H54 (cell line): ENCODE measurements at regions not wholly inside any gene's neighbourhood (a gene's known extent, or its start where the extent isn't known, plus 50 kb on each side); places are given as distances from the start of the nearest gene placed in this dataset.
"Not testable (repeated sequence)": the region's sequence is repeated elsewhere in the genome, so short reads cannot be mapped to it uniquely, and the experiment has no call there.

Experiments used
- DNase-seq: peaks from one replicate; pipeline ENCODE4 v3.0.0; 2011; ENCODE audit warnings: low spot score, mixed read lengths; ENCODE audit not compliant: insufficient read length
- FAIRE-seq: peaks from 3 replicates; lab custom pipeline; 2011; peaks lifted over from hg19 to GRCh38; lab: Jason Lieb, UNC
- POLR2A ChIP-seq: IDR thresholded peaks from 2 replicates; pipeline ENCODE4 v1.6.1; 2011; ENCODE audit warnings: low read depth, mild to moderate bottlenecking, low read length

- DNase-seq (peak; percentile 0), FAIRE-seq (no peak)
- TF ChIP-seq POLR2A = no peak
Observed at GRCh38 chr4:54840992-54841768, 183.4 kb downstream of the KIT start.

DNA sequence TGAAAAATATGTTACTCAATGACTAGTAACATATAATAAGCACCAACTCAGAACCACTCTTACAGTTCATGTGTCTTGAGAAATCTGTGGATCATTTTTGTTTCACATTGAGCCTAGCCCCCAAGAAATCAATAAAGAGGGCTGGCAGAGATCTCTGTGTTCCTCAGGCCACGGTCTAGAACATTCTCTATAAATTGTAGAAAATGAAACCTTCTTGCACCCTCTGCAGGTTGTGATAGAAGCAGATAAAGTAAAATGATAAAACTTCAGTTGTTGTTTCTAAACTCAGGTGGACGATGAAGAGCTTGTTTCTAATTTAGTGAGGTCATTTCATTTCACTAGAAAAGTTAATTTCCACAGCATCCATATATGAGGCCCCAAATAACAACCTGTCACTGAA, 182.7 kb downstream of the KIT start:
- DNase-seq = no peak
- TF ChIP-seq POLR2A = no peak
- FAIRE-seq = no peak

GRCh38 chr4:54838301-54838700, 180.5 kb downstream of the KIT start:
- no peak for DNase-seq
- TF ChIP-seq POLR2A = no peak
- no peak for FAIRE-seq

GRCh38 chr4:54837576-54838140, 179.9 kb downstream of the KIT start:
- no peak for DNase-seq
- FAIRE-seq = no peak
- no peak for TF ChIP-seq POLR2A

DNA sequence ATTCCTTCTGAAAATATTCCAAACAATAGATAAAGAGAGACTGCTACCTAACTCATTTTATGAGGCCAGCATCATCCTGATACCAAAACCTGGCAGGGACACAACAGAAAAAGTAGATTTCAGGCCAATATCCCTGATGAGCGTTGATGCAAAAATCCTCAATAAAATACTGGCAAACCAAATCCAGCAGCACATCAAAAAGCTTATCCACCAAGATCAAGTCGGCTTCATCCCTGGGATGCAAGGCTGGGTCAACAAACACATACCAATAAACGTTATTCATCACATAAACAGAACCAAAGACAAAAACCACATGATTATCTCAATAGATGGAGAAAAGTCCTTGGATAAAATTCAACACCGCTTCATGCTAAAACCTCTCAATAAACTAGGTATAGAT, 170.6 kb downstream of the KIT start:
- FAIRE-seq, DNase-seq: not testable (repeated sequence)

- no peak for DNase-seq
- TF ChIP-seq POLR2A = no peak
- FAIRE-seq = no peak
Observed at GRCh38 chr4:54823616-54824015, 165.9 kb downstream of the KIT start.

GRCh38 chr4:54819034-54819433, 161.3 kb downstream of the KIT start:
- no peak for DNase-seq
- no peak for FAIRE-seq
- TF ChIP-seq POLR2A = no peak

- no peak for FAIRE-seq
Observed at GRCh38 chr4:54818481-54818880, 160.7 kb downstream of the KIT start.

GRCh38 chr4:54813674-54814073, 155.9 kb downstream of the KIT start:
- FAIRE-seq (no peak), DNase-seq (no peak)
- TF ChIP-seq POLR2A = no peak

More at GRCh38 chr4:54818481-54818880, 160.7 kb downstream of the KIT start:
- DNase-seq = no peak
- TF ChIP-seq POLR2A = no peak

DNA sequence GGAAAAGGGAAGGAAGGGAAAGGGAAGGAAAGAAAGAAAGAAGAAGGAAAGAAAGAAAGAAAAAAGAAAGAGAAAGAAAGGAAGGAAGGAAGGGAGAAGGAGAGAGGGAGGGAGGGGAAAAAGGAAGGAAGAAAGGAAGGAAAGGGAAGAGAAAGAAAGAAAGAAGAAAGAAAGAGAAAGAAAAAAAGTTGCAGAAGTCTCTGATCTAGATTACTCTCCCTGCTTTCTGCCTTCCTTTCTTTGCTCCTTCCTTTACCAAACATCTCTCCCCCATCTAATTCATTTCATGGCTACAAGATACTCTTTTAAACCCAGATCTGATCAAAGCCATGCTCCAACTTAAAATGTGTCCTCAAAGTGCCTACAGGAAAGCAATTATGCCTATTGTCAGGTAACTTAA, 148.6 kb downstream of the KIT start:
- no peak for DNase-seq
- FAIRE-seq = no peak
- no peak for TF ChIP-seq POLR2A

DNA sequence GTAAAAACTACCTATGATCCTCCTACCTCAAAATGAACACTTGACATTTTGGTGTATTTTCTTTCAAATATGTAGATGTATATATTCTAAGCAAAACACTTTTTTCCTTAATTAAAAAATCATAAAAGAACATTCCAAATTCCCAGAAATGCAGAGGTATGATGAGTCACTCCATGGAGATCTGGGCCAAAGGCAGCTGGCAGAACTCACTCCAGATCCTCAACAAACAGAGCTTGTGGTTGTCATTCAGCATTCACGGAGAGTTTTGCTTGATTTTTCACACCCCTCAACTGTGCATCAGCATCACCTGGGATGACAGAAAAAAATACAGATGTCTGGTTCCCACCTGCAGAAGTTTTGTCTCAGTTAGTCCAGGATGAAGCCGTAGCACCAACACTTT, 144.6 kb downstream of the KIT start:
- TF ChIP-seq POLR2A = no peak
- DNase-seq (no peak), FAIRE-seq (no peak)

- DNase-seq = no peak
- FAIRE-seq = no peak
- TF ChIP-seq POLR2A = no peak
Observed at GRCh38 chr4:54800831-54801530, 143.2 kb downstream of the KIT start.

GRCh38 chr4:54794579-54794978, 136.8 kb downstream of the KIT start:
- no peak for FAIRE-seq
- no peak for TF ChIP-seq POLR2A
- DNase-seq = no peak

DNA sequence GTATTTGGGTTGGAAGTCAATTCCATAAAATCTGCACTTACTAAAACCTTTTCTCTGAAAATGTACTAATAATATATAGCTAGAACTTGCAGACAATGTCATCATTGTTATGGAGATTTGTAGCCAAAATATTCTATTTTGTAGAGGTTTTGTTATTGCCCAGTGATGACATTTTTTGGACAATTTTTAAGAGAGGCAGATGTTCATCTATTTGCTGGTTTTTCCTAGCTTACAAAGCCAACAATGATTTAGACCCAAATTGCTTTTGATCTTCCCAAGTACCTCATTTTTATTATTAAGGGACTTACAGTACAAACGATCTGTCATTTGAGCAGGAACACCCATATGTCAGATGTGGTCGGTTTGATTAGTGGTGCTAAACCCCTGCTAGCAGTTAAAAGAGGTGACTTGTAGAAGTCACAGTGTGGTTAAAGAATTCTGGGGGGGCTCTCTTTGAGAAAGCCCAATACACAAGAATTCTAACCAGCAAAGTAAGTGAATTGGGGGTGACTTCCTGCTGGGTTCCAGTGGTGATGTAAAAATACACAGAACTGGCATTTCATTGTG, 136.2 kb downstream of the KIT start:
- DNase-seq (no peak), FAIRE-seq (no peak)
- no peak for TF ChIP-seq POLR2A
